Left colon (tissue), 2 donors: ENCODE measurements at regions not wholly inside any gene's neighbourhood (a gene's known extent, or its start where the extent isn't known, plus 50 kb on each side); places are given as distances from the start of the nearest gene placed in this dataset.

ENCODE experiments used
- ATAC-seq: fragments of 200-7000 bp; cut with Tn5 transposase; one replicate; pipeline ENCODE4 v1.9.1; 2020; ENCODE audit warnings: mild to moderate bottlenecking, moderate library complexity
- DNase-seq, 2 donors: peaks; one replicate each; pipeline ENCODE4 v3.0.0-alpha.2; 2020
- intact Hi-C, 2 donors: fragments of 100-400 bp; cut with DNase I in 1 of 2; cut with micrococcal nuclease in 1 of 2; formaldehyde crosslinking; loops; one replicate each; pipeline versions ENCODE4 v1.11.2 to v1.14.0; 2022; cut with DNase I, micrococcal nuclease
- donor health status: DM: no; HTN: no; CAD: no.
- donor health status: DM: yes; HTN: yes; CAD: no.

DNA sequence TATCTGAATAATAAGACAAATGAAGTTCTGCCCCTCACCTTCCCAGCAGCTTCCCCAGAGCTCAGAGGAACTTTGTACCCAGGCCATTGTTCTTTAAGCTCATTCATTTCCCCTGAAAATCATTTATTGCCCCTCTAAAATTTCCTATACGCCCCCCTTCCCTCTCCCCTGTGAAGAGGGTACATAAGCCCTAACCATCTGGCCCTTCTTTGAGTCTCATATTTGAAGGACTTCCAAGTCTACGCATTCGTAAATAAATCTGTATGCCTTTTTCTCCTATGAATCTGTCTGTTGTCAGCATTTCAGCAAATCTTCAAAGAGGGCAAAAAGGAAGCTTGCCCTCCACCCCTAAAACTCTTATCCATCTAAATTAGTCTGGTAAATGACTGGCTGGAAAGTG lies 73.1 kb upstream of the DST start:
- no peak for DNase-seq
- ATAC-seq = no peak
- intact Hi-C loops = no loop called here

DNA sequence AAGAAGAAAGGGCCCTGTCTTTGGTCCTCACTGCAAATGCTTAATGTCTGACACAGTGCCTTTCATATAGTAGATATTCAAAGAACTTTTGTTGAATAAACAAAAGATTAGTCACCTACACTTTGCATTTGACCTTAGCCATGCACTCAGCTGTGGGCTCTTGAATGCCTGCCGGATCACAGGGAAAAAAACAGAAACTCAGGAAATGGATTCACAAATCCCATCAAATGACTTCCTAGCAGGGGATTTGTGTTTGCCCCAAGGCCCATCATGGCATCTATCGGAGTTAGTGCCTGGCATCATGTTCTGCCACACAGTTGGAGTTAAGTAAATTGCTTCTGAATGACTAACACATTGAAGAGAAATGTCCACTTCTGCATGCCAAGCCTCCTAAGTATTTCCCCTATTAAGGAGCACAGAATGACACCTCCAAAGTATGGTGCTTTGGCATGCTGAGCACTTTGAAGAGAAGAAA lies 72.3 kb upstream of the DST start:
- intact Hi-C loops = no loop called here
- ATAC-seq = peak; percentile 41

DNA sequence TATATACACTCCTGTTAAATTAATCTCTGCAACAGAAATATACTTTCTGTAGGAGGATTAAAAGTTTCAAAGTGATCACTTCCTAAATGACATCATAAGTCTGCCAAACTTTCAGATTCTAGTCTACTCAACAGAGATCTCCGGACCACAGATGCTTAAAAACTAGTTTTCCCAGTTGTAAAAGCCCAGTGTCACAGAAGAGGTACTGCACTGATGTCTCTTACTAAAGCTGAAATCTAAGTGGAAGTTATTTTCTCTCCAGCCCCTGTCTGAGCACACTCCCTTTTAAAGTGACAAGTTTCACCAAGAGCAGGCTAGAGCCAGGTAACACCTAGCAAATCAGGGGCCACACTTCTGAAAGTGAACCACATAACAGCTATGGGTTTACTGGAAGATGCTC lies 71.6 kb upstream of the DST start:
- intact Hi-C loops = no loop called here
- DNase-seq = no peak
- ATAC-seq = no peak

More for the DNA sequence above, 72.3 kb upstream of the DST start:
- DNase-seq = no peak

DNA sequence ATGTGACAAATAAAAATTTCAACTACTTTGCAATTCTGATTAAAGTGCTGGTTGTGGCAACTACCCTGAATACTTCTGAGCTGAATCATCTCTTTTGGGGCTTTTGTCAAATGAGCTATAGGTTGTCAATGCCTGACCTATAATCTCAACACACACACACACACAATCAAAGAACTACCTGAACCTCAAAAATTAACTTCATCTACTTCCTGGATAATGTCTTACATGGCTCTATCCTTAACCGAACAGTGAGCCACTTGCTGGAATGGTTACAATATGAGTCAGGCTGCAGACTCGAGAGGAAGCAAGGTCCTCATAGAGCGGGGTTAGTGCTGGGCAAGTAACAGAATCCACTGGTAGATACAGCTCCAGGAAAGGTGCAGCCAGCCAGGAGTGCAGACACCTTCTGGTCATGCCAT lies 70.6 kb upstream of the DST start:
- intact Hi-C loops = no loop called here
- DNase-seq (no peak), ATAC-seq (peak; percentile 84)

DNA sequence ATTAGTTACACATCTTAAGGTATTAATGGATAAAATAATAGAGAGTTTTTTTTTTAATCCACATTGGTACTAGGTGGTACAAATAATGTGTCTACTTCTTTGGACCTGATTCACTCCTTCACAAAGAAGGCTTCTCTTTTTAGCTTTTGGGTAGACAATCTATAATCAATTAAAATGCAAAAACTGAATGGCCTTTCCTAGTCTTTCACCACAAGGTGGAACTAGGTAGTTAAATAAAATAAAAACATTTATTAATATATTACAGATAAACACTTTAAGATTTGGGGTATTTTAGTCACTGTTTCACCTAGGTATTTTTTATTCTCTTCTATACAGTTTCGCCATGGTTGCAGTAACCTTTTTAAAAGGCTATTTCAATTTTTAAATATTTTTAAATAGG lies 68.3 kb upstream of the DST start:
- intact Hi-C loops = no loop called here
- ATAC-seq = no peak

DNA sequence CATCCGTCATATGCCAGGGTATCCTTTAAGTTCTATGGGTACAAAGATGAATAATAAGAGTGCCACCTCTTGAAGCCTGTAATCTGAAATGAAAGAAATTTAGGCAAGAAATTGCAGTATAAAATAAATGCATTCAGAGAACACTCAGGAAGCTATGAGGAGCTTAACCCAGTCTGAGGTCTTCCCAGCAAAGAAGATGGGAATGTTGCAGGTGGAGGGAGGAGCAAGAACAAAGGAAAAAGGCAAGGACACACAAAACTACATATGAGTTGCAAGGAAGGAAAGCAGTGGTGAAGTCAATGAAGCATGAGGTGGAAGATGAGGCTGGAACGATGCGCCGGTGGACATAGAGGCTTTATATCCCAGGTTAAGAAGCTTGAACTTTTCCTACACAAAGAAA lies 67.0 kb upstream of the DST start:
- no peak for ATAC-seq

More for the DNA sequence above, 68.3 kb upstream of the DST start:
- DNase-seq = no peak

DNA sequence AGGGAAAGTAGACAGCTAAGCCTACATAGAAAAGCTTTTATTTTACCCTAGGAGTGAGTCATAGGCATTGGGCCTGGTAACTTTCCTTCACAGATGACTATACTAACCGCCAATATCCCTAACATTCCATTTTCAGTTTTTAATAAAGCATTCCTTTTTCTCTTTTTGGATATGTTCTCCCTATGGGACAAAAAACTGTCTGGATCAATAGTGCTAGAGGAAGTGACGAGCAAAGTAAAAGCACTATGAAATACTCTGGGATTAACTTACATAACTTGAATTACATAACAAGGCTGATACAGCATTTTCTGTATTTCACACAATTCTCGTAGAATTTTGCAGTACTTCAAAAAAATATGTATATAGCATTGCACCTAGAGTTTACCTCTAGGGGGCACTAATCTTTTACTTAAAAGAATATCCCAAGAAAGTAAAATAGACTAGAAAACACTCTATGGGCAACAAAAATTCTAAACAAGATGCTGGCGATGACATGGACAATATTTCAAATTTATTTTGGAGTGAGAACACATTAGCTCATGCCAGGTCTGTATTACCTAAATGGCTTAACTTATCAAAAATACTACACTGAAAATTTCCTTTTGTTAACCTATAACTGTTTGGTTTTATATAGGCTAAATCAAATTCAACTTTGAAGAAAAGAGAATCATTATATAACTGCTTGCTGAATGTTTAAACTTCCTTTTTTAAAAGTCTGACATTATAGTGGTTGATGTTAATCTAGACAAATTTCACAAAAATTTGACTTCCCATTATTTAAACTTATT lies 66.3 kb upstream of the DST start:
- DNase-seq = no peak
- intact Hi-C loops = loop anchor here in 1 of 2 donors (10.0 kb wide), 2 partner anchors 56 to 146 kb away; no protein-coding TSS in a partner anchor
- peak; percentile 51 for ATAC-seq

More for the DNA sequence above, 67.0 kb upstream of the DST start:
- intact Hi-C loops = loop anchor here in 1 of 2 donors (10.0 kb wide), 2 partner anchors 55 to 145 kb away; no protein-coding TSS in a partner anchor
- no peak for DNase-seq

DNA sequence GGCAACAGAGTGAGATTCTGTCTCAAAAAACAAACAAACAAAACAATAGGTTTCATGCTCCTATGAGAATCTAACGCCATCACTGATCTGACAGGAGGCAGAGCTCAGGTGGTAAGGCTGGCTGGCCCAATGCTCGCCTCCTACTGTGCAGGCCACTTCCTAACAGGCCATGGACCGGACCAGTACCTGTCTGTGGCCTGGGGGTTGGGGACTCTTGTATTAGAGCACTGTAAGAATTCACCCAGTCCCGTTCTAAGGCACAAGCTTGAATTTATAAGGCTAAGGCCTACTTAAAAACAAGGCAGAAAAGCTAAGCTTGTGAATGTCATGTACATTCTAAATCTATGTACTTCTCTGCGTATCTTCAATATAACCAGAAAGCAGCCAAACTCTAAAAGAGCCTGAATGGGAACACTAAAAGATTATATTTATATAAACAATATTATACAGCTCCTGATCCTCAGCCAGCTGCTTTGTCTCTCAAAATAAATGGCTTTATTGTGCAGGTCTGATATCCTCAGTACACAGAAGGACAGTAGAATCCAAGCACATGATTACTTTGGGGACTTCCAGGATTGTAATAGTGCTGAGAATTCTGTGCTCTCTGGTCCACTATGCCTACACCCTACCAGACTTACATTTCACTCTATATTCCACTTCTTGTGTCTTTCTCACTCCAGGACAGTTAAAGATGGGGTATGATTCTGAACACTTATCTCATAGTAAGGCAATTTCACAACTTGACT lies 64.5 kb upstream of the DST start:
- no peak for DNase-seq
- ATAC-seq = peak; percentile 46

DNA sequence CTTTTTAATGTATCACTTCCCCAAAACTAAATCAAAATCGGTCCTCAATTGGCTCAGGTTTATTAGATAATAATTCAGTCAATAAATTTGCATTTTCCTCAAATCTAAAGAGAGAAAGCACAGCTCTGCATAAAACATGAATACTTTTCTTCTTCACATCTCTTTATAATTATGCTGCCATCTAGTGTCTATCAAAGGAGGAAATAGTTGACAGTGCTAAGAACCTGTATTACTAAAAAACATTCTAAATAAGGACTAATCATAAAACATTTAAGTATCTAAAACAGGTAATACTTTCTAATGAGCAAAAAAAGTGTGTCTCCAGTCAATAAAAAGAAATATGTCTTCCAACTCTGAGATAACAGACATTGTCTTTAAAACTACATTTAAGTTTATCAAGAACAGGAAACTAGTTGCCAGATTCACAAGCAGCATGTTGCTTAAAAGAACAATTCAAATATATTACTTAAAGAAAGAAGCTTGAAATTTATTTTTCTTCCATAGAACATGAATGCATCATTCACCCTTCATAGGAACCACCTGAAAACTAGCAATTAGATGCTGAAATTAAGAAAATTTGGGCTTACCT lies 56.5 kb upstream of the DST start:
- DNase-seq (no peak), ATAC-seq (peak; percentile 75)
- intact Hi-C loops = loop anchor here (2.0 to 10.0 kb wide), 2 partner anchors 62 to 64 kb away; no protein-coding TSS in a partner anchor

More for the DNA sequence above, 64.5 kb upstream of the DST start:
- intact Hi-C loops = loop anchor here in 1 of 2 donors (10.0 kb wide), 2 partner anchors 58 to 148 kb away; no protein-coding TSS in a partner anchor

DNA sequence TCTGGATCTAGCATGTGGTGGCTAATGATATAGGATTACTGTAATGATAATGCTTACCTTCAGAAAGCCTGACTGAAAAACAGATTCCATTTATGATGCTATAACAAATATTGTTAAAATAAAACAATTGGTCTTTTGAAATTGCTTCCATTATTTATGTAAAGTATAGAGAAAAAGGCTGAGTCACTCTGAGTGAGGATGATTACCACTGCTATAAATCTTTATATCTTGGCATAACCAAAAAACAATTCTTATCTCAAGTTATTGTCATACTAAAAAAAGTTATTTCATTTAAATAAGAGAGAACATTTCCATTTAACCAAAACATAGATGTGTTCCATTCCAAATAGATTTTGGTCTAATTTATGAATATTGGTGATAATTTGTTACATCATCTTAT lies 53.0 kb upstream of the DST start:
- ATAC-seq = no peak
- intact Hi-C loops = loop anchor here in 1 of 2 donors (10.0 kb wide), 1 partner anchor 61 kb away; no protein-coding TSS in a partner anchor
- no peak for DNase-seq

DNA sequence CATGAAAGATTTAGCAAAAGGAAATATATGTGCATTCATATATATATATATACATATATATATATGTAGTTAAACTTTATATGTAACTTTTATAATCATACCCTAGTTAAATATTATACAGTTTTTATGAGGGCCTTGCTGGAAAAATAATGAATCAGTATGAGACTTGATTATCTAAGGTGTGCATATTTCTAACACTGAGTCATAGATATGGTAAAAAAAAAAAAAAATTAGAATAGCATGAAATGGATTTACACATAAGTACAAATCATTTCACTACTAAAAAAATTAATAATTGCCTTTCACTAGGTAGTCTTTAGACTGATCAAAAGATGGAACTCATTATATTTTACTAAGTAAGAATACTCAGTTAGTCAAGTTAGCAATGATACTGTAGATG lies 51.3 kb upstream of the DST start:
- intact Hi-C loops = loop anchor here in 1 of 2 donors (10.0 kb wide), 1 partner anchor 59 kb away; no protein-coding TSS in a partner anchor
- DNase-seq (no peak), ATAC-seq (peak; percentile 45)

DNA sequence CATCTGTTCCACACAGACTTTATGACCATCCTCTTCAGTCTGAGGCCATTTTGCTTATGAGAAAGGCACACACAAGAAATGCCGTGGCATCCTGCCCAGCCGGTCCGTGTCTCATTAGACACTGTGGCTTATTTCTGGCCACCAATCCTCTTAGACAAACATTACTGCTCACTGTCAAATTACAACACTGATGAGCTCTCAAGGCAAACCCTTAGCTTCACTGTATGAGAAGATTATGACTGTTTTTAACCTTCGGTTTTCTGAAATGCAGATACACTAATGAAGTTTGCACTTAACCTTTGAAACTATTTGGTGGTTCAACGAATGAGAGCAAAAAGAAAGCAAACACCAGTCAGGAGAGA lies 50.5 kb upstream of the DST start:
- ATAC-seq = peak; percentile 66
- intact Hi-C loops = loop anchor here in 1 of 2 donors (10.0 kb wide), 1 partner anchor 58 kb away; no protein-coding TSS in a partner anchor
- DNase-seq = peak; percentile 84 to 91

DNA sequence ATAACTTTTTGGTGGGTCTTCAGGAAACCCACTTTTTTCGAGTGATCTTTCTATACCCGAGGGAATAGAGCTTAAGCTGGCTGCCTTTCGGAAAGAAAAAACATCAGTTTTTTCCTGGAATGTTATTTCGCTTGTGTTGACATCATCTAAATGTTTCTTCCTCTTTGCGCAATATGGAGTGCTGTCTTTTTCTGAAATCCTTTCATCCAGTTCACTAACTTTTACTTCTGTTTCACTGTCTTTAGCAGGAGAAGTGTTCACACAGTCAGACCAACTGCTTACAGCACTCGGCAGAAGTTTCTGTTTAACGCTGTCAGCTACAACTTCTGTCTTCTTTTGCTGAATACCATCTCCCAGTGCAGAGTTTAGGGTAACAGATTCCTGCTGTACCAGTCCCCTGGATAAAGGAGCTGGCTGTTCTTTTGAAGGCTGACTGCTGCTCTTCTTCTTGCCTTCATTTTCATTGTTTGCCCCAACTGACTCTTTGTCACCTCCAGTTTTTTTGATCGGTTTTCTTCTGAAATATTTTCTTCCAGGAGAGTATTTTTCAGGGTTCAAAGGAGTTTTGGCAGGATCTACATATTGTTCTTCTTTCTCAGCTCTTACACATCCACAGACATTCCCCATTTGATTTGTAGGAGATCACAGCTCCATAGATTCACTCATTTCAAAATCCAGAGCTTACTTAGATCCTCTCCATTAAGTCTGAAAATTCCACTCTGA lies 50.0 kb upstream of the DST start:
- intact Hi-C loops = loop anchor here in 1 of 2 donors (10.0 kb wide), 1 partner anchor 58 kb away; no protein-coding TSS in a partner anchor
- peak; percentile 15 for ATAC-seq
- DNase-seq = no peak
